Testis (tissue), 2 donors: ENCODE measurements at regions not wholly inside any gene's neighbourhood (a gene's known extent, or its start where the extent isn't known, plus 50 kb on each side); places are given as distances from the start of the nearest gene placed in this dataset.

Experiments
- POLR2A ChIP-seq: fragments of 450-650 bp; IDR thresholded peaks from one replicate; pipeline ENCODE4 v1.6.1; 2017; ENCODE audit warnings: antibody characterized with exemption, mild to moderate bottlenecking, moderate library complexity
- TF ChIP-seq, protein P1 (sequence below), 3 experiments: fragments of 450-650 bp in 2 of 3; fragments of 200-600 bp in 1 of 3; sonication (generic) in 1 of 3; IDR thresholded peaks; one replicate each; pipeline ENCODE4 v1.5.1; 2016 to 2019; ENCODE audit warnings: antibody characterized with exemption in 3 of 3, mild to moderate bottlenecking in 2 of 3, moderate library complexity in 1 of 3

GRCh38 chr20:57056651-57057050 is 209.8 kb downstream of the BMP7 start:
- TF ChIP-seq, protein P1, sequence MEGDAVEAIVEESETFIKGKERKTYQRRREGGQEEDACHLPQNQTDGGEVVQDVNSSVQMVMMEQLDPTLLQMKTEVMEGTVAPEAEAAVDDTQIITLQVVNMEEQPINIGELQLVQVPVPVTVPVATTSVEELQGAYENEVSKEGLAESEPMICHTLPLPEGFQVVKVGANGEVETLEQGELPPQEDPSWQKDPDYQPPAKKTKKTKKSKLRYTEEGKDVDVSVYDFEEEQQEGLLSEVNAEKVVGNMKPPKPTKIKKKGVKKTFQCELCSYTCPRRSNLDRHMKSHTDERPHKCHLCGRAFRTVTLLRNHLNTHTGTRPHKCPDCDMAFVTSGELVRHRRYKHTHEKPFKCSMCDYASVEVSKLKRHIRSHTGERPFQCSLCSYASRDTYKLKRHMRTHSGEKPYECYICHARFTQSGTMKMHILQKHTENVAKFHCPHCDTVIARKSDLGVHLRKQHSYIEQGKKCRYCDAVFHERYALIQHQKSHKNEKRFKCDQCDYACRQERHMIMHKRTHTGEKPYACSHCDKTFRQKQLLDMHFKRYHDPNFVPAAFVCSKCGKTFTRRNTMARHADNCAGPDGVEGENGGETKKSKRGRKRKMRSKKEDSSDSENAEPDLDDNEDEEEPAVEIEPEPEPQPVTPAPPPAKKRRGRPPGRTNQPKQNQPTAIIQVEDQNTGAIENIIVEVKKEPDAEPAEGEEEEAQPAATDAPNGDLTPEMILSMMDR (IDR thresholded peaks at IDR 0.05) = no peak
- no peak for TF ChIP-seq POLR2A
